GM18870 (cell line): ENCODE measurements at regions not wholly inside any gene's neighbourhood (a gene's known extent, or its start where the extent isn't known, plus 50 kb on each side); places are given as distances from the start of the nearest gene placed in this dataset.
"Not testable (repeated sequence)": the region's sequence is repeated elsewhere in the genome, so short reads cannot be mapped to it uniquely, and the experiment has no call there.

Source experiments
- ATAC-seq: cut with Tn5 transposase; IDR thresholded peaks from one replicate; pipeline ENCODE4 v1.9.1; 2021; ENCODE audit warnings: moderate library complexity; ENCODE audit not compliant: unreplicated experiment

DNA sequence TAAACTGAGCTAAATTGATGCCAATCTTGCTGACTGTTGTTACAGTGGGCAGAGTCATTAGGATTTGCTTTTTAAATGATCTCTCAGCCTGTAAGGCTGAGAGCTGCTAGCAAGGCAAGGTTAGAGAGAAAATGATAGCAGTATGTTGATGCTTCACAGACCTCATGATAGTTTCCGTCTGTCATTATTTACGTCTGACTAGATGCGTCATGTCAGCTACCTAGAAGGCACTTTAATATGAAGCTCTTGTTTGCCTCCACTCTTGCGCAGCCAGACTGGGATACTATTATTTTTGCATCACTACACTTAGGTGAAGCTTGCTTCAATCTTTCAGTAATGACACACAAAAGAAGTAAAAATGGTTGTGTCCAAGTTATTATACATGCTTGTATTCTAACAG is 313.8 kb downstream of the LNPK start:
- no peak for ATAC-seq

GRCh38 chr2:175687465-175687864 is 314.6 kb downstream of the LNPK start:
- no peak for ATAC-seq

- ATAC-seq: no peak
Measured at GRCh38 chr2:175686002-175686401, 316.1 kb downstream of the LNPK start.

- no peak for ATAC-seq
Measured at GRCh38 chr2:175684466-175684865, 317.6 kb downstream of the LNPK start.

DNA sequence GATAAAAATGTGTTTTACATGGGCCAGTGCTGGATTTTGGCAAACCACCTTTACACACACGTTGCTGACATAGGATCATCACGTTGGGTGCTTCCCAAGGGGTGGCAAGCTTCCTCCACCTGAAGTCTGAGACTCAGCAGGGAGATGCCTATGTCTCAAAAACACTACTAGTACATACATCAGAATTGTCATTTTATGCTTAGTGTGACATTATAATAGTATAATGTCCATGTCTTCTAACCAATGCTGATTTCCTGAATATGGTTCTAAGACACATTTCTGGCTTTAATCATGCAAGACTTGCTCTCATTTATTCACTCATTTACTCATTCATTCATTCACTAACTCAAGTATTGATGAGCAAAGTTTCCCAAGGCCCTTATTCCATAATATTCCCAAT is 322.3 kb downstream of the LNPK start:
- ATAC-seq: no peak

DNA sequence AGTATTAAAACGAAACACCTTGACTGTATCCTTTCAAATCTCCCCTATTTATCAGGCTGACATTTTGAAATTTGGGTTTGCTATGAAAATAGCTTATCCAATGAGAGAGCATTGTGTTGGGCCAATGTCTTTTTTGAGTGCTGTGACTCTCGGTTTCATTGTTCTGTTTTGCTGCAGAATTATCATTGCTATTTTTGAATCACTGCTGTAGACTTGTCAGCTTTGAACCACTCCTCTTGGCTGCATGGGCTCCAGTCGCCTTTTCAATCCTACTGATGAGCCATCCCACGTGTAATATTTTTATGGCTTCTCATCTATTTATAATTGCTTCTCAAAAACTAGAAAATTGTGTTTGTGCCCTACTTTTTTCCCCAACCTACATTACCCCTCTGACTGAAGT is 322.8 kb downstream of the LNPK start:
- no peak for ATAC-seq

DNA sequence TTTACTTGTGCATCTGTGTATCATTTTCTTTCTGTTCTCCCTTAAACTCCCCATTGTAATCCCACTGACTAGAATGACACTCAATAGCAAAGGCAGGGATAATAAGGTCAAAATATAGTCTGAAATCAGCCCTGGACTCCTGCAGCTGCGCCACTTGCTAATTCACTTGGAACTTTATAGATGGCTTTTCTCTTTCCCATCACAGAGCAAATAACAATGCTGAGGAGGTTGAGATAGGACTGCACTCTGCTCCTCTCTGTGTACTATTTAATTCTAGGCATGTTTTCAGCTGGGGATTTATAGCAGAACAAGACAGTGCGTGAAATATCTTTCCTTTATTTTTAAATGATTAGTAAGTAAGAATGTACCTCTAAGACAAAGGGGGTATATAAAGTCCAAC is 324.2 kb downstream of the LNPK start:
- ATAC-seq: no peak

DNA sequence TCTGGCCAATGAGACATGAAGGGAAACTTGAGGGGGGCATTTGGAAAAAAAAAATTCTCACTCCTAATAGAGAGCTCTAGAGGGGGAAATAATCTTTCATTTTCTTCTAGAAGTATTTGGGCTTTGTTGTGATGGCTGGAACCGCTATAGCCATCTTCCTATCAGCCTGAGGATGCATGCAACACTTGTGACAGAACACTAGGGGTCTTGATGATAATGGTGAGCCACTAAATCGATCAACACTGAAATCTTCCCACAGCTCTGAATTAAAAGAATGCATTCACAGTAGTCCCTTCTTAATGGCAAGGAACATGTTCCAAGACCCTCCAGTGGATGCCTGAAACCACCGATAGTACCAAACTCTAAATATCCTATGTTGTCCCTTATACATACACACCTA is 325.3 kb downstream of the LNPK start:
- ATAC-seq: no peak

DNA sequence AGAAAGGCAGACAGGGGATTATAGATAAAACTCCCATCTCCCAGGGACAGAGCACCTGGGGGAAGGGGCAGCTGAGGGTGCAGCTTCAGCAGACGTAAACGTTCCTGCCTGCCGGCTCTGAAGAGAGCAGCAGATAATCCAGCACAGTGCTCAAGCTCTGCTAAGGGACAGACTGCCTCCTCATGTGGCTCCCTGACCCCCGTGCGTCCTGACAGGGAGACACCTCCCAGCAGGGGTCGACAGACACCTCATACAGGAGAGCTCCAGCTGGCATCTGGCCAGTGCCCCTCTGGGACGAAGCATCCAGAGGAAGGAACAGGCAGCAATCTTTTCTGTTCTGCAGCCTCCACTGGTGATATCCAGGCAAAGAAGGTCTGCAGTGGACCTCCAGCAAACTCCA is 333.3 kb downstream of the LNPK start:
- ATAC-seq: not testable (repeated sequence)

- no peak for ATAC-seq
Measured at GRCh38 chr2:175662335-175662734, 339.7 kb downstream of the LNPK start.

- ATAC-seq: no peak
Measured at GRCh38 chr2:175648577-175649063, 353.4 kb downstream of the LNPK start.

- no peak for ATAC-seq
Measured at GRCh38 chr2:175647058-175647457, 355.0 kb downstream of the LNPK start.

DNA sequence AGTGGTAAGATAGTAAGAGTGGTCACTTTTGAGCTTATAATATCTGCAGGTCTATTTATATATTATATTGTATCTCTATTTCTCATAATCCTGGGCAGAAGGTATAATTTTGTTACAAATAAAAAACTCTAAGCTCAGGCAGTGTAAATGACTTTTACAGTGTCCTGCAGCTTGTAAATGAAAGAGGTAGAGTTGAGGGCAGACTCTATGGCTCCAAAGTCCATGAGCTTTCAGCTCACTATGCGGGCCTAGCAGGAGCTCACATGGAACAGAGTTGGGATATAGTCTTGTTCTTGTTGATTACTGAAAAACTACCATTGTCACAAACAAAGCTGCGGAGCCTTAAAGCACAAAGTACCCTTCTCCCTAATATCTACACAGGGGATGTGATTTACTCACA is 361.4 kb downstream of the LNPK start:
- no peak for ATAC-seq

DNA sequence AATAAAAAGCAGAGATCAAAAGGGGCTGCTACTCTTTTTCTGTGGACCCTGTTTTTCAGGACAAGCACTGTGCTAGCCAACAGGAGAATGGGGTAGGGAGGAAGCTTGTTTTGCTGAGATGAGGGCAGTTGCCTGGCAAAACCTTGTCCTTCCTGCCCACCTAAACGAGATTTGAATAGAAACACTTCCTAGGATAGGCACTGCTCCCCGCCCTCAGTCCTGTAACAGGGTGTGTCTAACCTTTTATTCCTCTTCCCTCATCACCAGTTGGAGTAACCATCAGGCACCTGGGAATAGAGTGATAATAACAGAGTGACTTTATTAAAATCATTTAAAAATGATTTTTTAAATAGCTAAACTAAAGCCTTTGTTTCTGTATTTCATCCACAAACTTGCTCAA is 368.8 kb downstream of the LNPK start:
- no peak for ATAC-seq

DNA sequence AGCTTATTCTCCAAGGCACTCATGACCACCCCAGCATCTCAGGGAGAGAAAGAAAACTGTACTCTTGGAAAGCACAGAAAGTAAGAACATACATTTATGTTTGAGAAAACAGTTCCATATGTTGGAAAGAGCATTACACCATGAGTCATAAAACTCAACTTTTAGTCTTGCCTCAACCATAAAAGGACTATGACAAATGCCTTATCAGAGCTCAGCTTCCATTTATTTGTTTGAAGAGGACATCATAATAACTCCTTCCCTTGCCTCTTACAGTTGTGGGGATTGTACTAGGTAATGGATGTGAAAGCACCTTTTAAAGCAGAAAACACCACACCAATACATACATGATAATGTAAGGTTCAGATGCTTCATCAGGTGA is 370.8 kb downstream of the LNPK start:
- no peak for ATAC-seq

- ATAC-seq: no peak
Measured at GRCh38 chr2:175630280-175631244, 371.5 kb downstream of the LNPK start.

DNA sequence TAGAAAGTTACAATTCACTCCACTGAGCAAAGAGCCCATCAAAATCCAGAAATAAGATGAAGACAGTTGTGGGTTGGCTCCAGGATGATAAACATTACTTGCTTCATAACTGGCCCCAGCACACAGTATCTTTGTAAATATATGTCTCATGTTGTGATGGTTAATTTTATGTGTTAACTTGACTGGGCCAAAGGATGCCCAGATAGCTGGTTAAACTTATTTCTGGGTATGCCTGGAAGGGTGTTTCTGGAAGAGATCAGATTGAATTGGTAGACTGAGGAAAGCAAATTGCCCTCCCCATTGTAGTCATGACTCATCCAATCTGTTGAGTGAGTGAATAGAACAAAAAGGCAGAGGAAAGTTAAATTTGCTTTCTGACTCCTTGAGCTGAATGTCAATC is 373.8 kb downstream of the LNPK start:
- no peak for ATAC-seq

GRCh38 chr2:175627405-175627804 is 374.7 kb downstream of the LNPK start:
- no peak for ATAC-seq

DNA sequence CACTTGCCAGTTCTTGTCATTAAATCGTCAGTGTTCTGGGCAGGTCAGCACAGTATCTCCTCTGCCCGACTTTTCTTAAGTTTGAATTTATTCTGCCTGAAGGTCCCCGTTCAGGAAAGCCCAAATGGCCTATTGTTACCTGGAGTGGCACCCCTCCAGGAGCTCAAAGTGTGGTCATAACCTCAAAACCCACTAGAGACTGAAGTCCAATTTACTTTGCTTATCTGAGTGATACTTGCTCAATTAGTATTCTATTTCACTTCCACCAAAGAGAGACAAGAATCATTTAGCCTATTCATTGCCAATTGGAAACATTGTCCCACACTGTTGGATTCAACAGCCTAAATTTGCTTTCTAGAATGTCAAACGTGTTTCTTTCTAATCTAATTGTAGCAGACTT is 375.3 kb downstream of the LNPK start:
- no peak for ATAC-seq

GRCh38 chr2:175624785-175625184 is 377.3 kb downstream of the LNPK start:
- ATAC-seq: no peak

- ATAC-seq: no peak
Measured at GRCh38 chr2:175624211-175624761, 377.8 kb downstream of the LNPK start.

- ATAC-seq: no peak
Measured at GRCh38 chr2:175621821-175622220, 380.2 kb downstream of the LNPK start.
